ENCODE measurements at regions not wholly inside any gene's neighbourhood (a gene's known extent, or its start where the extent isn't known, plus 50 kb on each side); places are given as distances from the start of the nearest gene placed in this dataset.

DNA sequence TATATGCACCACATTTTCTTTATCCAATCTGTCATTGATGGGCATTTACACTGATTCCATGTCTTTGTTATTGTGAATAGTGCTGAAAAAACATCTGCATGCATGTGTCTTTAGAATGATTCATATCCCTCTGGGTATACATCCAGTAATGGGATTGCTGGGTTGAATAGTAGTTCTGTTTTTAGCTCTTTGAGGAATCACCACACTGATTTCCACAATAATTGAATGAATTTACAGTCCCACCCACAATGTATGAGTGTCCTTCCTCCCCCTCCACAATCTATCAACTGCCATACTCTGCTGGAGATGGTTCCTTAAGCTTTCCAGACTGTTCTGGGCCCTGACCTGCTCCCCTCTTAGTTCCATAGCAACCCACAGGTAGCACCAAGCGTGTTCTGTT, 667.0 kb downstream of the LIG4 start:
- no peak for DNase-seq

DNA sequence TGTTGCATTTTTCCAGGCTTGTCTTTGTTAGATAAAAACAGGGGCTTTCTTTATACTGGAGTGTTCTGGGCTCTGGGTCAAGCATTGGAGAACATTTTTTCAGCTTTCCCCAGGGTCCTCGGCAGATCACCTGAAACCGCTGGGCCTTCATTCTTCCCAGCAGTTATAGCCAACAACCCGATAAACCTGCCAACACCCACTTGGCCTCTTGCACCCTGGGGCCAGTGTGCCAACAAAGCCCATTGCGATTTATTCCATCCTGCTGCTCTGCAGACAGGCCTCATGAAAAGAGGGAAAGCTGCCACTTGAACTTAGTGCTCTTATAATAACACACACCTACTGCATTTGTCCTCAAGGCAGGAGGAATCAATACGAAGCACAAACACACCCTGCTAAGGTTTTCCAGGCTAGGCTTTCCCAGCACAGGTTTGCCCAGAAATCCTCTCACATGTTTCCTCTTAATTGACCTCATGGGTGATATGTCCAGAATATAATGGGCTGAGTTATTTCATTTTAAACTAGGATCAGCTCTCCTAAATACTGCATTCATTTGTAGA, 669.3 kb downstream of the LIG4 start:
- no peak for DNase-seq

DNA sequence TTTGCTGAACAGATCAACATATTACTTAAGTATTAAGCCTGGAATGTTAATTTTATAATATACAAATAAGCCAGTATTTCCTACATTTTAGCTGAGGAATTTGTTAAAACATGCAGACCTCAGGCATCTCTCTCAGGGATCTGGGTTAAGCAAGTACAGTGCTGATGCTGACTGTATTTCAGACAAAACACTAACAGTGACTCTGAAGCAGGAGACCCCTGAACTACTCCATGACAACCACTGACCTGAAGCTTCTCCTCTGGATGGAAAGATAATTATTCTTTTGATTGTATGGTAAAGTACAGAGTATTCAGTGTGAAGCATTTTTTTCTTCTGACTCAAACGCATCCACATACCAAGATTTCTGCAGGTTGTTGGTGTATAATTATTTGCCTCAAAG, 680.8 kb downstream of the LIG4 start:
- no peak for DNase-seq

DNA sequence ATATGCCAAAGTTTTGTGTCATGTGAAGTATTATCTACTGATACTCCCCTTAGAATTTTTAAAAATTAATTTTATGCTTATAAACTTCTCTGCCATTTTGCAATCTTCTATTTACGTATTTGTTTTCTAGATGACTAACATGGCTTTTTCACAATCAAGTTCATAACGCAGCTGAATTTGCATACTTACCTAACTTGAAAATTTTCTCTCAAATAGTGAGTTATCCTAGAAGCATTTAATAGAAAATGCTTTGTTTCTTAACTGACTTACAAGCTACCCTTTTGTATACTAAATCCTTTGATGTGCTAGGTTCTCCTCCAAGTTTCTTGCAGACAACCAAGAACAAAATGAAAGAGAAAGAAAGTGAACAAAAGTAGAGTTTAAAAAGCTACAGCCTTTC, 683.5 kb downstream of the LIG4 start:
- DNase-seq = no peak

DNA sequence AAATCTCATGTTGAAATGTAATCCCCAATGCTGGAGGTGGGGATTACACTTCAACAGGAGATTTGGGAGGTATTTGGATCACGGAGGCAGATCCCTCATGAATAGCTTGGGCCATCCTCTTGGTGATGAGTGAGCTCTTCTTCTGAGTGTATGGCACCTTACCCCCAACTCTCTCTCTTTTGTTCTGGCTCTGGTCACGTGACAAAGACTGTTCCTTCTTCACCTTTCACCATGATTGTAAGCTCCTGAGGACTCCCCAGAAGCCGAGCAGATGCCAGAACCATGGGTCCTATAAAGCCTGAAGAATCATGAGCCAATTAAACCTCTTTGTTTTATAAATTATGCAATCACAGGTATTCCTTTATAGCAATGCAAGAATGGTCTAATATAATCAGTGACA, 684.2 kb downstream of the LIG4 start:
- DNase-seq = no peak

DNA sequence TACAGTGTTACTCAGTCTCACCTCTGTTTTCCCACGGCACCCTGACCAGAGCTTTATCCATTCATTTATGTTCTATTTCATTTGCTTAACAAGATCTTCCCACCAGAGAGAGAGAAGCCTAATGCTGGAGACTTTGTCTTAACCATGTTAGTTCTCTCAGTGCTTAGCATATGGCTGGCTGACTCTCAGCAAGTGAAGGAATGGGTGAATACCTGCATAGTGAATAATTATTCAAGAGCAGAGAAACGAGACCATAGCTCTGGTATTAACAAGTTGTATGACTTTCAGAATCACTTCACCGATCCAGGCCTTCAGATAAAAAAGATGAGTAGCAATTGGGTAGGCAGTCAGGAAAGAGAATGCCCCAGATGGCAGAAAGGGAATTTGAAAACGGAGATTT, 686.3 kb downstream of the LIG4 start:
- no peak for DNase-seq

DNA sequence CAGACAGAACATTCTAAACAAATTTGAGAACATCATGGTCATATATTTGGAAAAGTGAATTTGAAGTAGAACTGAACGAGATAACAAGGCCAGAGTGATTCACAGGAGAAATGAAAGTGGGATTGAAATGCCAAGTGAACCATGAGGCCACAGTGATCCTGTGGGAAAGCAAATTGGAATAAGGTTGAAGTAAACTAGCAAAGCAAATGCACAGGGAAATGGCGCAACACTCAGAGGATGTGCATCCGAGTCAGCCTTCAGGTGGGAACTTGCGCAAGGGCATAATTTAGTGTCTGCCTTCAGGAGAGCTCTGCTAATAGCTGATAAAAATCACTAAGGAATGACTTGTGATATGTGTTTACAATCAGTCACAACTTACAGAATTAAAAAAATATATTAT, 696.6 kb downstream of the LIG4 start:
- no peak for DNase-seq

DNA sequence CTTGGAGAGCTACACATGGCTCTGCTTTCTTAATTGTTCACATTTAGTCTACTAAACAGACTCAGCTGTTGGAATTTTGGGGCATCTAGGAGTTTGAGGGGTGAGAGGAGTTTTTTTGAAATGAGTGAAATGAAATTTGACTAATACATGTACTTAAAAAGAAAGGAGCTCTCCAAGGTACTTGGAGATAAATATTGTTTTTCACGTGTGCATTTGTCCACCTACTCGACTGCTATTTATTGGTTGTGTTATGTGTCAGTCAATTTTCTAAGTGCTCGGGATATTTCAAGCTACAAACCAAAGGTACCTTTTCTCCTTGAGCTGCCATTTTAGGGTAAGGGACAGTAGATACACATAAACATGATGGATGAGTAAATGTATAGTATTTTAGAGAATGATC, 697.0 kb downstream of the LIG4 start:
- no peak for DNase-seq

DNA sequence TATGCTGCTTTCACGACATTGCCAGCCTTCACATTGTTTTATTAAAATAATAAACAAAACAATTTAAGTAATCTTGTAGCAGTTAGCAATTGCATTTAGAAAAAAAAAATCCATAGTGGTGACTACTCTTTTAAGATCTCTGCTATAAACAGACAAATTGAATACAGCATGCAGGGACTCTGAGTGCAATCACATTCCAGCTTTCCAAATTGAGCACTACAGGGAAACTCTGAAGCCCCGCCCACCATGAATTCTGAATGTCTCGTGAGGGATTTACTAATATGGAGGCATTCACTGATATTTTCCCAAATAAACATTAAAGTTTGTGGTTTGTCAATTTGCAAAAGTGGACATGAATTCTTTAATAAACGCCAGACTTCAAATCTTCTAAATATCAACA, 698.8 kb downstream of the LIG4 start:
- no peak for DNase-seq

DNA sequence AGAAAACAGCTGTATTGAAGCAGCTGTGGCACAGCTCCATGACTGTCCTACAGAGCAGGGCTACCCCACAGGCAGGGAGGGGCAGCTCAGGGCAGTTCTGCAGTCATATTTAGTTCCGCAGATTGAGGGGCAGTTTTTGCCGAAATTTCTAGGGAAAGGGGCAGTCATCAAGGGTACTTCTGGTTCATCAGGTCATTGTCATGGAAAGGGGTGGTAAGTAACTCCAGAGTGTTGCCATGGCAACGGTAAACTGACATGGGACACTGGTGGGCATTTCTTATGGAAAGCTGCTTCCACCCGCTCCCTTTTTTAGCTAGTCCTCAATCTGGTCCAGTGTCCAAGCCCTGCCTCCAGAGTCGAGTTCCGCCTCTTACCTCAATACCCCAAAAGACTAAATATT, 702.8 kb downstream of the LIG4 start:
- DNase-seq = no peak

DNA sequence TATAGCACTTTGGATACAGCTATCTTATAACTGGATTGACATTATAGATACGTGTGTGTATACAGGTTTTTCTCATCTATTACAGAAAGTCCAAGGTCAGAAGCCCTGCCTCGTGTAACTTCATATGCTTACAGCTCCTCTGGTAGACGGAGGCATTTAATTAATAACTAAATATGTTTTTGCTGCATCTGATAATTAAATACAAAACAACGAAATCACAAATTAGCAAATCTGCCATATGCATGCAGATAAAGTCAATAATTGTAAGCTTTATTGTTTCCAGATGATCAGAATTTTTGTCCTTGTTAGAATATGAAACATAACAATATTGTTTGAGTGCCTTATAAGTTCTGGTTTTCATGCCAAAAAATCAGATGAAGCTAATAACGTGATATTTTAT, 717.7 kb downstream of the LIG4 start:
- no peak for DNase-seq

DNA sequence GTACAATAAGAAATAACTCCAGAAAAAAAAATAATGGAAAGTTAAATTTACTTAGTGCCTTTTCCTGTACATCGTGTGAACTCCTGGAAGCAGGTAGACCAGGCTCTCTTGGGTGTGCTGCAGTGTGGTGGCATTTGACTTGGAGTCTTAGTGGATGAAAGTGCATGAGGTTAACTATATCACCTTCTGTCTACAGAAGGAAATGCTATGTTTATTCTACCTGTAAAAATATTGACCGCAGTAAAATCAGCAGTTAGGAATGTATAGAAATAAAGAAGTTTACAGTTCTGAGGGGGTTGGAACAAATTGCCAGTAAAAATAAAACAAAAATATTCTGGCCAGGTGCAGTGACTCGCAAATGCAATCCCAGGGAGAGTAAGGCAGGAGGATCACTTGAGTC, 722.1 kb downstream of the LIG4 start:
- no peak for DNase-seq

DNA sequence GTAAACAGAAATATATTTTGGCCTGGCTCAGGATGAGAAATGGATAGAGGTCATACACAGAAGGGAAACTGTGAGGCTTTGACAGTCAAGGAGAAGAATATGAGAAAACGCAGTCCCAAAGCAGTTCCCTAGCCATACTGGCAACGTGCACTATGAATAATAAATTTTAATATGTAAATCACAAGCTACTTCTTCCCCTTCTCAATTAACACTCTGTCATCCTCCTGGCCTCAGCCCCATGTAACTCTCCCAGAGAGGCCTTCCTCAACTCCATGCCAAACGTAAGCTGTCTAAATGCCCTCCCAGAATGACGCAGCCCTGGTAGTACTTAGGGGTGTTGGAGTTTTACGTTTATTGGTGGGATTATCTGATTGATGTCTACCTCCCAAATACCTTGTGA, 732.6 kb downstream of the LIG4 start:
- no peak for DNase-seq

DNA sequence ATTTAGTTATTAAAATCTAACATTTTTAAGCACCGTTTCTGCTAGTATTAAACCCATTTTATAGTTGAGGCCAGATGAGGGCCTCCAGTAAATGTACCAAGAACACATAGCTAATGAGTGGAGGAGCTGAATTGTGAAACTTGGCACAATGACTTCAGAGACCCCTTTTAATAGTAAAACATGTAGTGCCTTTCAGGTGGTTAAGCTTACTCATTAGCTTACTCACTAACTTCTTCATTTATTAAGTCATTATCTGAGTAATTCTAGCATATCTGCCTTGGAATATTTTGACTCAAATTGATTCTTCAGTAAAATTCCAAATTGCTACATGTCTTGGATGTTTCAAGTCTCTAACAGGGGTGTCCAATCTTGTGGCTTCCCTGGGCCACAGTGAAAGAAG, 735.2 kb downstream of the LIG4 start:
- no peak for DNase-seq

DNA sequence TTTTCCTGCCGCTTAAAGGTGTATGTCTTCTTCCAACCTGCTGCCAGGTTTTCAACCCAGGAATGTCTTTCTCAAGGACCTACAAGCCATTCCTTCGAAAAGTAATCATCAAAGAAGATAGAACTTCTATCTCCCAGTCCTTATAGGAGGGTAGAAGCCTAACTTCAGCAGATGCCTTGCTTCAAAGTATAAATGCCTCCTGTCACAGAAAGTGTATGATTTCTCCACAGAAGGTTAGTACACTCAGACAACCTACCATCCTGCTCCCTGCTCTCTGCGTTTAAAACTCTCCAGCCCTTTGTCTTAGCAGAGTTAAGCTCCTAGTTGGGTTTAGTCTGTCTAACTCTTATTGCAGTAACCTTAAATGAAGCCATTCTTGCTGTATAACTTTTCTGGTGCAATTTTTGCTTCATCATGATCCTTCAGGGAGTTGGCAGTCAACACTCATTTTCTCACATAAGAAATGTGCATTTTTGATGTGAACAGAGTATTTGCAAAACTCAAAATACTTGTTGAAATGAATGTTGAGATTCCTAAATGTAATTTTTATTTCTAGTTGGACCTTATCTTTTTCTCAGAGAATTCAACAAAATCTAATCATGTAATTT, 737.5 kb downstream of the LIG4 start:
- DNase-seq = no peak

DNA sequence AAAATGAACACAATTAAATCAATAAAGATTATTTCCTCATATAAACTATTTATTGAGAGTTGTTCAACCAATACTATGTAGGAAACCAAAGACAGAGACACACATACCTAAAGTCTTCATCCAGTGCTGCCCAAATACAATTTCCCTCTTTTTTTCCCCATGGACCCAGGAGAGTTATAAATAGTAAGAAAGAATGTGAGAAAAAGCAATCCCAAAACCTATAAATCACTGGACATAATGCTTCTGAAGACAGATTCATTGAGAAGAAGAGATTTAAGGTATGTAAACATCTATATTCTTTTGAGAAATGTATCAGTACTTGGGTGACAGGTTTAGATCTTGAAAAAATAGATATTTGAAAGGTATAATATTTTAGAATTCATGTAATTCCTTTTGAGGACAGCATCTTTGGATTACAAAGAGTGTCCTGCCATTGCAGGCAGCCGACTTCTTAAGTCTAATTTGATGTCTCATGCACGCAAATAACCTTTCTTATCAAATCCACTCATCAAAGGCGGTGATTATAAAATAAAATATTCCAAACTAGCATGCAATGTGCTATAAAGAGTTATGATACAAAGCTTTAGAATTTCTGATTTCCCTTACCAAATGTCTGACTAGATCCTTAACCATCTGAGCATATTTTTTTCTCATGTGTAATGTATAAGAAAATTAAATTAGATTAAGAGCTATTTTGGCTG, 739.4 kb downstream of the LIG4 start:
- DNase-seq = no peak

DNA sequence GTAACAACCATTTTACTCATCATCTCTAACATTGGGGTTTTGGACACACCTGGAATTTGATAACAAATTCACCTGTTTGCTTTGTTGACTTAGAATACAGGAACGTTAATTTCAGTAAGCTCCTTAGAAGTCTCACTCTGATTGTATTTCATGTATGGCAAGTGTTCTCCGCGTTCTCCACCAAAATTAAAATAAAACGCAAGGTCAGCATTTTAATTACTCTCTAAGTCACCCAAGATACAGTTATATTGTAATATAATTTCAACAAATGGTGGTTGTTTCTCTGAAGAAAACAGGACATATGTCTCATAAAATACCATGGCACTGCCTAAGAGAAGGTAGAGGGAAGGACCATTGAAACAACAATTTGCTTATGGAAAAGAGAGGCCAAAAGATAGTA, 742.1 kb downstream of the LIG4 start:
- DNase-seq = no peak

DNA sequence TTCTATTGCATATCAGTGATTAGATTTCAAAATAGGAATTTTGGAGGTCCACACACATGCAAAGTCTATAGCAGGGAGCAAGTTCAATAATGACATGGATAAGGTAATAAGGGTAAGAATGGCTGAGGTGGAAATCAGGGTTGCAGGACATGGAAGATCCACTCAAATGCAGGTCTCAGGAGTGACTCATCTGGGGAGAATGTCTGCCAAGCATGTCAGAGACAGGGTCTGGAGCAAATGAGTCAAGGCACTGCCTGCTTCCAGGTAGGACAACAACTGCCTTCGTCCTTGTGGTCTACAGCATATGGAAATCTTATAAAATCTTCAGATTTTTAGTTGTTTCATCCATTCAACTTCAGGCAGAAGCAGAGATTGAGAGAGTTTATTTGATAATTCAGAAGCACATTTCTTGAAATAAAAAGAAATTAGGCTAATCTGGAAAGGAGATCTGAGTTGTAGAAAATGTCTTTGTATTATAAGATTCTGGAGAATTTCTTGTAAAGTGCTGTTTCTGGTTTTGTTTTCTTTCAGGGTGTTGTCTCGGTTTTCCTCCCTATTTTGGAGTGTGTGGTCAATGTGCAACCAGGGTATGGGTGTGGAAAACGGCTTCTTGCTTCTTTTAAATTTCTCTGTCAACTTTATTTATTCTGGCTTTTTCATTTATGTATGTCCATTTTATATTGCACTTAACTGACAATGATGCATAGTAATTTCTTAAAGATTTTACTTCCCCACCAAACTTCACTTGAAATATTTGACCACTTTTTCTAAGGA, 748.8 kb downstream of the LIG4 start:
- DNase-seq = no peak

DNA sequence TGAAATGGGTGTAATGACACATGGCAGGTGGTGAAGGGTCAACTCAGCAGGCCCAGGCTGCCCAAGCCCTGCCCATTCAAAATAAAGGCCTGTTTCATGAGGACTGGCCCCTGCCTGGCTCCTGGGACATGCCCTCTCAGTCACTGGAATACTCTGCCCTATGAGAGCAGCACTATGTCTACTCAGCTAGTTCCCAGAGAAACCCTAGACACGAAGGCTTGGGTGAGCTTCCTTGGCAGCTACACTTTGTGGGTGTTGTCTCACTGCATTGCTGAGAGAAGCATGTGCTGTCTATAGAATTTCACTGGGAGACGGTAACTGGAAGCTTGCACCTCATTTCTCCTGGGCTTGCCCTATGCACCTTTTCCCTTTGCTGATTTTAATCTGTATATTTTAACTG, 752.8 kb downstream of the LIG4 start:
- DNase-seq = no peak

DNA sequence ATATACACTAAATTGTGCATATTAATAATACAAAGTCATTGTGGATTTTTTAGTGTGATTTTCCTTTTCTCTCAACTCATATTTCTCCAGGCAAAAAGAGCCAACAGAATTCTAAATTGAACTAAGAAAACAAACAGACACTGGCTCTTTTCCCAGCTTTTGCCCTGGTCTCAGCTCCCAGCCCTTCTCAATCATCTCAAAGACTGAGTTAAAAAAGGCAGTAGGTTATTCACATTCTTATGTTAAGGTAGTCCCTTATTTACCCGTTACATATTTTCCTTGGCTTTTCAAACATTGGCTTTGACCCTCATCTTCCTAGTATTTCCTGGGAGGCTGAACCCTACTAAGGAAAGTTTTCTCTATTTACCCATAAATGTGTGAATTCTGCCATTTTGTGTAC, 753.6 kb downstream of the LIG4 start:
- no peak for DNase-seq

DNA sequence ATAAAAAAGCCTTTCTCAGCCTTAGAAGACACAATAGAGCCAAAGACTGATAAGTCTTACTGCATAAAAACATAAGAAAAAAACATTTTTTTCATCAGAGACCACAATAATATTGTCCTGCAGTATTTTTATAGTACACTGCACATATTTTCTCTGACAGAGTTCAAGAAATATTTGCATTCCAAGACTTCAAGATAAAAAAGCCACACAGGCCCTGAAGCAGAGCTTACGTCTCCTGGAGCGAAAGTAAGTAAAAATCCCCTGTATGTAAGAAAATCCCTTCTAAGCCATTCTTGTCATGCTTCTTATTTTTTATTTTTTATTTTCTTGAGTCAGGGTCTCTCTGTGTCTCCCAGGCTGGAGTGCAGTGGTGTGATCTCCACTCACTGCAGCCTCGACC, 755.9 kb downstream of the LIG4 start:
- DNase-seq = no peak

DNA sequence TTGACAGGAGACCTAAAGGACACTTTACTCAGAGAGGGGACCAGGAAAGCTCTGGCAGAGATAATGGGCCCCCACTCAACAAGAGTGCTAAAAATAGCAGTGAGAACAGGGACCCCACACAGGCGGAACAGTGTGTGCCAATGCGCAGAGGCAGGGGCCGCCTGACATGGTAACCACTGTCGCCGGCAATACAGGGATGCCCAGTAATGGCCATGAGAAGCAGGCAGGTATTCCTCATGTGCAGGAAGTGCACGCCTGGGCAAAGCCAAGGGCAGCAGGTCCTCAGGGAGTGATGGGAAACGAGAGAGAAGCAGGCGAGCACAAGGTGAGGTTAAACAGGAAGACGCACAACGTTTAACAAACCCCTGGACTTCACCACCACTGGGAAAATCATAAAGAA, 757.1 kb downstream of the LIG4 start:
- DNase-seq = no peak

DNA sequence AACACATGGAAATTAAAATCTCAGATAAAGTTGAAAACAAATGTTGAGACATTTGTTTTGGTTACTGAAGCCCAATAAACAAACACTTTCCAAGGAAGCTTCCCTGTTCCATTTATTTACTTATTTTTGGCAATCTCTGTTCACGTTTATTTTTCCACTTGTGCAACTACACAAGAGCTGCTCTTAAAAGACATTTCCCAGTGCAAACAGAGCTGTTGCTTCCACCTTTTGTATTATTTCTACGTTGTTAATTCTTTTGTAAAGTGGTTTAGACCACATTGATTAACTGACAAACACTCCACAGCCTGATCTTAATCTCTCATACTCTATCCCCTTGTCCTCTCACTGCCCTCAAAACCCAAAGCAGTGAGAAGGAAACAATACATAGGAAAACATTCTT, 757.6 kb downstream of the LIG4 start:
- DNase-seq = no peak

DNA sequence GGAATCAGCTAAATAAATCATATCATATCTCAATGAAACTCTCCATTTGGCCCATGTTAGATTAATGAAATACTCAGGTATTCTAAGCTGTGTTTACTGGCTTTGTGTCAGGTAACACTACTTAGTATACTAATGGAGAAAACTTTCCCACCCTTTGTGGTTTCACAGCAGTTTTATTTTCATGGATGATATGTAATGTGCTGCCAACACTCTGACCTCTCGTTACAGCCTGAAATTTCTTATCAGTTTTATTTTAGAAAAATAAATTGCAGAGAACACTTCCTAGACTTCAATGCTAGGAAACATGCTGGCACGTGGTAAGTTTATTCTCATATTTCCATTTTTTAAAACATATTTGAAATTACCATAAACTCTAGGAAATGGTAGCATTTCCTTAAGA, 758.9 kb downstream of the LIG4 start:
- DNase-seq = no peak
